ENCODE measurements at regions not wholly inside any gene's neighbourhood (a gene's known extent, or its start where the extent isn't known, plus 50 kb on each side); places are given as distances from the start of the nearest gene placed in this dataset.

- TF ChIP-seq CTCF (IDR thresholded peaks at IDR 0.05), result no peak
- no peak for TF ChIP-seq POLR2A (IDR thresholded peaks at IDR 0.05)
These were observed 397.2 kb upstream of the MAP3K7 start for GRCh38 chr6:90984066-90984465.

Measured in thyroid gland (tissue), 4 donors.